ENCODE measurements at regions not wholly inside any gene's neighbourhood (a gene's known extent, or its start where the extent isn't known, plus 50 kb on each side); places are given as distances from the start of the nearest gene placed in this dataset.
"Not testable (repeated sequence)": the region's sequence is repeated elsewhere in the genome, so short reads cannot be mapped to it uniquely, and the experiment has no call there.

DNA sequence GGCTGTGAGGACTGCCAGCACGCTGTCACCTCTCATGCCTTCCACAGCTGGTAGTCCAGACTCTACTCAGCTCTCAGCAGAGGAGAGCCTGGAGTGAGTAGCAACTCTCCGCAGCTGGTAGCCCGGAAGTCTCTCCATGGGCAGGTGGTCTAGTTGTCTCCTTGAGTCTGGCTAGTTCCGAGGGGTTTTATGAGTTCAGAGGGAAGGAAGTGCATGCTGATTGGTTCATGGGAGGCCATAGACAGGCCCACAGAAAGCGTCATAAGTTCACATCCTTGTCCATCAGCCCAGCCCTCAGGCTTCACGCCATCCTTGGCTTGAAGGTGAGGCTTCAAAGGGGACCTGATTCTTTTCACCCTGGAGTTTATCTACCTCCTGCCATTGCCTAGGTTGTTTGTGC is 2662.4 kb upstream of the PCDH20 start:
- no peak for DNase-seq (ENCODE audit: low read depth)

DNA sequence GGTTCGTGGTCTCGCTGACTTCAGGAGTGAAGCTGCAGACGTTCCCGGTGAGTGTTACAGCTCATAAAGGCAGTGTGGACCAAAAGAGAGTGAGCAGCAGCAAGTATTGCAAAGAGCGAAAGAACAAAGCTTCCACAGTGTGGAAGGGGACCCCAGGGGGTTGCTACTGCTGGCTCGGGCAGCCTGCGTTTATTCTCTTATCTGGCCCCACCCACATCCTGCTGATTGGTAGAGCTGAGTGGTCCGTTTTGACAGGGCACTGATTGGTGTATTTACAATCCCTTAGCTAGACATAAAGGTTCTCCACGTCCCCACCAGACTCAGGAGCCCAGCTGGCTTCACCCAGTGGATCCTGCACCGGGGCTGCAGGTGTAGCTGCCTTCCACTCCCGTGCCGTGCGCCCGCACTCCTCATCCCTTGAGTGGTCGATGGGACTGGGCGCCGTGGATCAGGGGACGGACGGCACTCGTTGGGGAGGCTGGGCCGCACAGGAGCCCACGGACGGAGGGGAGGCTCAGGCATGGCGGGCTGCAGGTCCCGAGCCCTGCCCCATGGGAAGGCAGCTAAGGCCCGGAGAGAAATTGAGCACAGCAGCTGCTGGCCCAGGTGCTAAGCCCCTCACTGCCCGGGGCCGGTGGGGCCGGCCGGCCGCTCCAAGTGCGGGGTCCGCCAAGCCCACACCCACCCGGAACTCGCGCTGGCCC is 2661.6 kb upstream of the PCDH20 start:
- DNase-seq (ENCODE audit: low read depth), result not testable (repeated sequence)

DNA sequence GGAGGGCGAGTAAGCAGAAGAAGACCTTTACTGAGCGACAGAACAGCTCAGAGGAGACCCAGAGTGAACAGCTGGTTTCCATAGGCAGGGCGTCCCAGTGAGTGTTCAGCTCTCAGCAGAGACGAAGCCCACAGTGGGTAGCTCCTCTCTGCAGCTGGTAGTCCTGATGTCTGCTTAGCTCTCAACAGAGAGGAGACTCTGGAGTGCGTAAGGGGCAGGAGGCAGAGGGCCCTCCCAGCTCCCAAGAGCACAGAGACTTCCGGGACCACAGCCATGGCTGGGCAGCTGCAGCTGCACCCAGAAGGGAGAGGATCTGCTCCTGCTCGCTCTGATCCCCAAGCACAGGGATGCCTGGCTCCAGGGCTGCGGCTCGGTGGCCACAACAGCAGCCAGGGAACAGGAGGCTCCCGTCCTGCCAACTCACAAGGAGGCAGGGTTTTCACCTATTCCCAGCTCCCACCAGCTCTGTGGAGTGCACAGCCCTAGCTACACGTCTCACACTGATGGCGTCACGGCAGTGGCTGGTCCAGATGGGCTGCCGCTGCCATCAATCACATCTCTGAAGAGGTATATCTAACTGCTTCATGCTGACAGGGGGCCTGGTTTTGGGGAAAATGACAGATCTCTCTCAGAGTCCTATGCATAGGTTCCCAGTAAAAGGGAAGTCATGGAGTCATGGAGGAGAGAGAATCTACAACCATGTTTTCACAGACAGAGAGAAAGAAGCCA is 2660.1 kb upstream of the PCDH20 start:
- peak; percentile 88 for DNase-seq (ENCODE audit: low read depth)

DNA sequence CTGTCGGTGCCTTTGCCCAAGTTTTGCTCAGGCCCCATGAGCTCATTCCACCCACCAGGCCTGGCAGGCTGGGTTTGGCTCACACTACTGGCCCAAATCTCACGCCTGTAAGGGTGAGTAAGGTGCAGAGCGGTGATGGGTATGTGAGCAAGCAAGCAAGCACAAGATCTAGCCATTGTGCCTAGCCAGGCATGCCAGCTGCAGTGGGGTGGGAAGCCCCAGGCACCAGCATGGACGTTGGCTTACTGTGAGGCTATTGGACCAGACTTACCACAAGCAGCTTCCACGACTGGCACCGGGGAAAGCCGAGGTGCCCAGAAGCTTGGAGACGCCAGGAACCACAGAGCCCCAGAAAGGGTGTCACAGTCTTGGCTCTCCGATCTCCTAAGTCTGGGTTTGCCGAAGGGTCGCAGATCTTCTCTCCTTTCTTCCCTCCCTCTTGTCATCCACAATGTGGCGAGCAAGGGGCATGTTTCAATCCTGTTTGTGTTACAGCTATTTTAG is 2659.4 kb upstream of the PCDH20 start:
- DNase-seq (ENCODE audit: low read depth), result peak; percentile 64

DNA sequence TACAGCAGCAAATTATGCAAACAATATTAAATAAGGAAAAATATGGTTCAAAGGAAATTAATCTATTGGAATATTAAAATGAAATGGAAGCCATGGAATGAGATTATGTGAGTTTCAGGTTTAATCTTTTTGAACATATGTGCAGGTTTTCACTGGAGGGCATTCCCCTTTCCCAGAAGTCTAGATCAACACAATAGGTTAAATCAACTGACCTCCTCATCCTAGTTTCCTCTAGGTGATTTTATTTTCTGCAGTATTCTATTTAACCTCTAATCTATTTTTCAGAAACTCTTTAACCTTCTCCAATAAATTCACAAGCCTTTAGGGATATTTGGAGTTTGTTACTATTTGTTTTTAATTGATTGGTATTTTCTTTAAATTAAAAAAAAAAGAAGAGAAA is 2657.6 kb upstream of the PCDH20 start:
- no peak for DNase-seq (ENCODE audit: low read depth)

DNA sequence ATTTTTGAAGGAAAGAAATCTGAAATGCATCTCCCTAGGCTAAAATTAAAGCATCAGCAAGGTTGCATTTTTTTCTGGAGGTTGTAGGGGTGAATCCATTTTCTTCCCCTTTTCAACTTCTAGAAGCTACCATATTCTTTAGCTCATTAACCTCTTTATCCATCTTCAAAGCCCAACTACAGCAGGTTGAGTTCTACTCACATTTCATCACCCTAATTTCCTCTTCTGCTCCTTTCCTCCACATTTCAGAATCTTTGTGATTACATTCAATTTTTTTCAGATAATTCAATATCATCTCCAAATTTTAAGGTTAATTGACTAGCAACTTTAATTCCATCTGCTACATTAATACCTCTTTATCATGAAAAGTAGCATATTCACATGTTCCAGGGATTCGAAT is 2655.7 kb upstream of the PCDH20 start:
- DNase-seq (ENCODE audit: low read depth), result no peak

DNA sequence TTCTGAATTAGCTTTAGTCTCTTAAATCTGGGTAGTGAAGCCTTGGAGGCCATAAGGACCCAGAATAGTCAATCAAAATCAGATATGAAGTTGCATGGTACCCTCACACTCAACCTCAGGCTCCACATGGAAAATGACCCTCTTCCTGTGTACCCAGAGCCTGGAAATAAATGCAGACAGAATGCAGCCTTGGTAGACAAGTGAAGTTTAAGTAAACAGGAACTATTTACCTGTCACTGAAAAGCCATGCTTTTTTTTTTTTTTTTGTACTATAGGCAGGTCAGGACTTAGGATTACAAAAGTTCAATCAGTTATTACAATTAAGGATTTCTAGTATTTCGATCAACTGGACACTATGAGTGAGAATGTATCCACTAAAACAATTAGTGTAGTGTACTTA is 2654.2 kb upstream of the PCDH20 start:
- no peak for DNase-seq (ENCODE audit: low read depth)

DNA sequence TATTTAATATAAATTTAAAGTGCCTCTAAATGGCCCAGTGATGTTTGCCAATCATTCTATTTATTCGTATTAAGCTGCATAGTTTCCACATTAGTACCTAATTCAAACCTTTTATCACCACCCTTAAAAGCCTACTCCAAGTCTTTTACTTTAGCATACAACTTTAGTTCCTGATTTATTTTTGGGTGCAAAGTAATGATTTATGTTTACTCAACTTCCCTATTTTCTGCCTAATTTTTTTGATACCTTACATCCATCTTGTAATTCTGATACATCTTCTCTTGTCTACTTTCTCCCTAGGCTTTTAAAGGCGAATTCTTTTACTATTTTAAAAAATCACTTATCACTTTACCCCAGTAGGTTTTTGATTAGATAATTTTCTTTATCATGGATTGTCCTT is 2651.1 kb upstream of the PCDH20 start:
- no peak for DNase-seq (ENCODE audit: low read depth)

DNA sequence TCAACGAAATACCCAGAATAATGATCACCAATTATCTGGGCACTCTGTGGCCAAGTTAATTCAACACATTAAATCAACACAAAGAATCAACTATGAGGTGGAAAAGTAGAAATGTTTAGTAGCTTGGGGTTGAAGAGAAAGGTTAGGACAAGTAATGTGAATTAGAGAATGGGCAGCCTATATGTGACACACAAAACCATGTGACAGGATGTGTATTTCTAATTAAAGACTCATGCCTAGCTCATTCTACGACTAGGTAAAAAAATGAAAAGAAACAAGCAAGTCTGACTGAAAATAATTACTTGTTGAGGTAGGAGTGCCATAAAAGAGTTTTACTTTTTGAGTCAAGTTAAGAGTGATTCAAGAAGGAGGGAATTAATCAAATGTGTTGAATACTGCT is 2646.0 kb upstream of the PCDH20 start:
- no peak for DNase-seq (ENCODE audit: low read depth)

DNA sequence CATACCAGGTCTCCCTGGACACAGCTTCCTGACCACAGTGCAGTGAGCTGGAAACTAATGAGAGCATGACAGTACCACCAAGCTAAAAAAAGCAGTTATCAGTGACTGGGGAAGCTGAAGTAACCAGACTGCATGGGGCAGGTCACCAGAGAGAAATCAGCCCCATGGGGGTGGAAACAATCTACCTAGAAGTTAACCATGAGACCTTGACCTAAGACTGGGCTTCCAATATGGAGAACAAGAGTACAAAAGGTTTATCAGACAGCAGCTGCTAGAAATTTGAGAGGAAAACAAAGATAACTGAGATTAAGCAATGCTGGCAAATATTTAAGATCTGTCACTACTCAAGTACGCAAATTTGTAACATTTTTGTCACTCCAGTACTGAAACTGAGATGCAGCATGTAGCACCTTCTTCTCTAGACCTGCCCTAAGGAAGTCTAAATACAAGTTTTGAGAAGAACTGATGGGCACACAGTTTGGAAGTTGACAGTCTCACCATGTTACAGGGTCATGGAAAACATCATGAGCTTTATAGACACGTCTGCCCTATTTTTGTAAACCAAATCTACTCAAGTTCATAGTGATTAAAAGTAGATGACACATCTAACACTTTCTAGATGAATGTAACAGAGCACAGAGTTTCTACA is 2641.8 kb upstream of the PCDH20 start:
- no peak for DNase-seq (ENCODE audit: low read depth)

DNA sequence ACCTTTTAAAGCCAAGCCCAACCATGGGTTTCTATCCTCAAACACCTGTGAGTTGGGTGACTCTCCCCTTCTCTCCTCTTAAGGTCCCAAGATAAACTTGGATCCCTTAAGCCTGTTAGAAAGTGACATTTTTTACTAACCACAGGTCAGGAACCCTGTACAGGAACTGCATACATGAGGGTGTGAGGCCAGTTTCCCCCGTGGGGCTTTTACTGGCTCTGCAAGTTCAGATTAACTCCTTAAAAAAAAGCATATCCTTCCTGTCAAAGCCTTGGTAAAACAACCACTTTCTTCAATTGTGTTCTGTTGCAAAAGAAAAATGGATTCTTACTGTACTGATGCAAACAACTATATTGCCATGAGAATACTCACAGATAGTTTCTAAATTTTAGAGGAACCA is 2638.7 kb upstream of the PCDH20 start:
- DNase-seq (ENCODE audit: low read depth), result no peak

DNA sequence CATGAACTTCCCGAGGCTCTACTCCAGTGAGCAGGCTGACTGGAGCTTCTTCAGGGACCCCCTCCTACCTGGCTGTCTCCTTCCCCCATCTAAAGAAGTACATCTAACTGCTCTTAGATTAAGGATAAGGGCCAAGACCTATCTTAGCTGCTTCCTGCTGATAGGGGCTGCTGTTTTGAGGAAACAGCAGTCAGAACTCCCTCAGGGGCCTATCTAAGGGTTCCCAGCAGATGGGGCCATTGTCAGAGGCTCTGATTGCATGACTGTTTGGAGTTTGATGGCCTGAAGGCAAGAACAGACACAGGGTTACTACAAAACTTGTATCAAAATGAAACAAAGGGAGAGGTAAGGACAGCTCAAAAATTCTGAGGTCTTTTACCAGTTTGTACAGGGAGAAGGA is 2636.9 kb upstream of the PCDH20 start:
- DNase-seq (ENCODE audit: low read depth), result no peak

DNA sequence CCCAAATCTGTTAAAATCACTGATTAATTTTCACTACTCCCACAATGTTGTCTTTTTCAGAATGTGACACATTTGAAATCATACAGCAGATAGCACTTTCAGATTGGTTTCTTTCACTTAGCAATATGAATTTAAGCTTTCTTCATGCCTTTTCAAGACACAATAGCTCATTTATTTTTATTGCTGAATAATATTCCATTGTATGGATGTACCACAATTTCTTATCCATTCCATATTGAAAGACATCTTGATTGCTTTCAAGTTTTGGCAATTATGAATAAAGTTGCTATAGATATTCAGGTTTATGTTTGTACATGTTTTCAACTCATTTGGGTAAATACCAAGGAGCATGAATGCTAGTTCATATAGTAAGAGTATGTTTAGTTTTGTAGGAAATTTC is 2635.6 kb upstream of the PCDH20 start:
- DNase-seq (ENCODE audit: low read depth), result no peak

DNA sequence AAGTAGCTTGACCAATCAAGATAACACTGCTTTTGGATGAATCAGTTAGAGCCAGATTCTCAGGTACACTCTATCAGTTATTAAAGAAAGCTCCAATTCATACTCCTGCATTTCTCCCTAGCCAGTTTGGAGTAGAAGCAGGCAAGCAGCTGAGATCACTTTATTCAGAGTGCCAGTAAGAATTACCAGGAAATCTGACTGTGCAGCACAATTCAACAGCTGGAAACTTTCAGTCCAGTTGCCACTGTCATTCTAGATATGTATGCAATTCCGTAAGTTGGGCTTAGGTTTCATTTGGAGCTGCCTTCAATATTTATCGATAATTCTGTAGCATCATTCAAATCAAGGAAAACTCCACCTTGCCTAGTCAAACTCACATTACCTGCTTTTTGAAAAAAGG is 2625.6 kb upstream of the PCDH20 start:
- DNase-seq (ENCODE audit: low read depth), result no peak

DNA sequence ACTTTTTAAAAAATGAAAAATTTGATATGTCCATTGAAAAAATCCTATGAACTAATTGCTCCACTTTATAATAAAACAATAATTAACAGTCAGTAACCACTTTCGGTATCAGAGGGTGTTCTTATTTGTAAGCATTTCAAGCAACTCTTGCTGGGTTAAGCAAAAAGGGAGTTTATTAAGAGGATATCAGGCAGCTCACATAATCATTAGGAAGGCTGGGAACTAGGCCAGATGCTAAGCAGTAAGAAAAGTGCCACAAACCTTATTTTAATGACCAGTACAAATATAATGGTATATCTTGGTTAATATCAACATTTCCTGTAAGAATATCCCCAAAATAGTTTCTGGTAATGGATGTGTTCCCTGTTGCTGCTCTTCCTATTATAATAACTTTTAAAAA is 2618.3 kb upstream of the PCDH20 start:
- no peak for DNase-seq (ENCODE audit: low read depth)

DNA sequence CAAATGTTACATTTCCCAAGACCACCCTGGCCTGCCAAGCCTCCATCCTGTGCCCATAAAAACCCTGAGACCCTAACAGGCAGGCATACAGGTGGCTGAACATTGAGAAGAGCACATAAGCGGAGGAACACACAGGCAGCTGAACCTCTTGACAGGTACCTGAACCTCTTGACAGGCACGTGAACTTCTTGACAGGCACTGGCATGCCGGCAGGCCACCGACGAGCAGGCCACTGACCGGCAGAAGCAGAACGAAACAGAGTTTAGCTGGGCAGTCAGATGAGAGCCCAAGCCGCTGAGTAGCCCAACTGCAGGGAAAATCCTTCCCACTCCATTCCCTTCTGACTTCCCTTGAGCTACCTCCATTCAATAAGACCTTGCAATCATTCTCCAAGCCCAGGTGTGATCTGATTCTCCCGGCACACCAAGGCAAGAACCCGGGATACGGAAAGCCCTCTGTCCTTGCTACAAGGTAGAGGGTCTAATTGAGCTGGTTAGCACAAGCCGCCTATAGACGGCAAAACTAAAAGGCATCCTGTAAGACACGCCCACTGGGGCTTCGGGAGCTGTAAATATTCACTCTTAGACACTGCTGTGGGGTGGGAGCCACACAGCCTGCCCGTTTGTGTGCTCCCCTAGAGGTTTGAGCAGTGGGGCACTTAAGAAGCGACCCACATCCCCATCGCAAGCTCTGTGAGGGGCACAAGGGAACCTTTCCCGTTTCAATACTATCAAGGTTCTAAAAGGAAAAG is 2613.9 kb upstream of the PCDH20 start:
- no peak for DNase-seq (ENCODE audit: low read depth)

DNA sequence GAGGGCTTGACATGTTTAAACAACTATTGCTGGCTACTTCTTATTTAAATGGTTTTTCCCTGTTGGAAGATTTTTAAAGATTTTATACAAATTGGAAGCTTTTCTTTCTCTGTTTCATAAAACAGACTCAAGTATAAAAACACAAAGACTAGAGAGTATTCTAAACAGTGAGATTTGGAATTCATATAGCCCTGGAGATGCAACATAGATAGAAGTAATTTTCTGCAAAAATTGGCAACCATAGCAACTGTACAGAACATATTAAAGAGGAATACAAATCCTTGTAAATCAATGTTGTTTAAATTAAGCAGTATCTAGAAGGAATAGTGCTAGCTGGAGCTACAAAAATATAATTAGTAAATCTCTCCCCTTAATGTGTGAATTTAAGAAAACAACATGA is 2612.9 kb upstream of the PCDH20 start:
- DNase-seq (ENCODE audit: low read depth), result no peak

DNA sequence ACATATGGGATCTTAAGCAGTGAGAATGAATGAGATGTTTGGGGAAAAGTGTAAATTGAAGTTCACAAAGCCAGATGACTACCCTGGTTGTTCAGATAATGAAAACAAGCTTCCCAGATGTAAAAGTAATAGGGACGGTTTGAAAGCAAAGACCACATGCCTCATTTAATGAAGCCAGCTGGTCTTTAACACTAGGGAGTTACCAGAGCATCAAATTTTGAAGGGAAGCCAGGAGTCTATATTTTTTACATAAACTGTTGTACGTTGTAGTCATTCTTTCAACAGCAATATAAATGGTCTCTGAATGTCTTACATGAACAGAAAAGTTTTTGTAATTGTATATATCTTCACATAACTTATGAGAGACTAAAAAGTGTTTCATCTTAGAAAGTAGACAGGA is 2604.5 kb upstream of the PCDH20 start:
- no peak for DNase-seq (ENCODE audit: low read depth)

DNA sequence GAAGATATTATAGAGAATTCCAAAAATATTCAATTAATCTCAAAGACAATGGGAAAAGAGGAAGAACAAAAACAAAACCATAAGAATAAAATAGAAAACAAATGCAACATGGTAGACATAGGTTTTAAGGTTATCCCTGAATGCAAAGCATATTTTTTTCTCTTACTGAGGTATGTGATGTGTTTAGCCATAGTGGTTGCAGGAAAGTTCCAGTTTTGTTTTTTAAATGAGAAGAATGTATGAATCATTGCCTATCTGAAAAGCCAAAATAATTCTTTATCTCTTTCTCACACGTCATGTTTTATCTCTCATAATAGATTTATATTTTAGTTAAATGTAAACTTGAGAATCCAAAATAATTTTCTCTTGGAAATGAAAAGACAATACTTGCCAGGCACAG is 2591.7 kb upstream of the PCDH20 start:
- no peak for DNase-seq (ENCODE audit: low read depth)

DNA sequence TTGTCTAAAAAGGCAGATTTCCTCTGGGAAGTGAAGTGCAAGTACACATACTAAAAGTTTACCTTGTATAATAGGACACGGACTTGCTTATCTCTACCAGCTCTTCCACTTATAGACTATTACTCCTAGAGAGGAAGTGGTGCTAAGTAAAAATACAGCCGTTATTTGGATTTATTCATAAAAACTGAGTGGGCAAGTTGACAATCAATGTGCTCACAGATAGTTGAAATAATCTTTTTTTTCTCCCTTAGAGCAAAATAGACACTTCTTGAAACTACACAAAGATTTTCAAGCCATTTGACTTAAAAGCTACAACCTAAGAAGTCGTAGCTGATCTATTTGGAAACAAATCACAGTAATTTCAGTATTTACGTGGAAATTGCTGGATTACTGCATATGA is 2584.7 kb upstream of the PCDH20 start:
- no peak for DNase-seq (ENCODE audit: low read depth)

DNA sequence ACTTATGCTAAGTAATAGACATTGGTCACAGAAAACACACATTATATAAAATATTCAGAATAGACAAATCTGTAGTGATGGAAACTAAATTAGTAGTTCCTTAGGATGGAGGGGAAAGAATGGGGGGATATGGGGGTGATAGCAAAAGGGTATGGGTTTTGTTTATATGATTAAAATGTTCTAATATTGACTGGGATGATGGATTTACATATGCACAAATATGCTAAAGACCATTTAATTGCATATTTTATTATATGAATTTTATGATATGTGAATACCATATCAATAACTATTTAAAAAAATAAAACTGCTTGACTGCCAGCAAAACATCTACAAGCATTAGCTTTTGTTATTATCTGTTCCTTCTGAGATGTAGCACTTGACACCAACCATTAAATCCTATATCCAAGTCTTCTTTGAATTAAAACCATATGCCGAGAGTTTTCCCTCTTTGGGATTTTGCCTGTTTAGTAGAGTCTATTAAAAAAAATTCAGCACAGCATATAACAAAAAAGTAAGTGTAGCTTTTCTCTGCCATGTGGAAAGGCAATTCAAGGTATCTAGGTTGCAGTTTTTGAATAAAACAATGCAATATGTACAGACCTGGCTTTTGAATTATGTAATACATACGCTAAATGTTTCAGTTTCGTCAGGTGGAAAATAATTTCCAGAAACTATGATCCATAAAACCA is 2584.1 kb upstream of the PCDH20 start:
- DNase-seq (ENCODE audit: low read depth), result no peak

DNA sequence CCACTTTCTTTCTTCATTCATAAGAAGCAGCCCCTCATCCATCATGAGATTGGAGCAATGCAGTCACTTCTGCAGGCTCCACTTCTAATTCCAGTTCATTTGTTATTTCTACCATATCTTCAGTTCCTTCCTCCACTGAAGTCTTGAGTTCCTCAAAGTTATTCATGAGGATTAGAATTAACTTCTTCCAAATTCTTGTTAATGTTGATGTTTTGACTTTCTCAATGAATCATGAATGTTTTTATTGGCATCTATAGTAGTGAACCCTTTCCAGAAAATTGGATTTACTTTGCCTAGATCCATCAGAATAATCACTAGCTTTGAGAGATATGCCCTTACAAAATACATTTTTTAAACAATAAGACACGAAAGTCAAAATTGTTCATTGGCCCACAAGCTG is 2567.7 kb upstream of the PCDH20 start:
- DNase-seq (ENCODE audit: low read depth), result no peak

Data from Daoy (cell line).